ENCODE measurements at regions not wholly inside any gene's neighbourhood (a gene's known extent, or its start where the extent isn't known, plus 50 kb on each side); places are given as distances from the start of the nearest gene placed in this dataset.

- peaks cover 8% of the 10 kb centered on the region for H3K4me1 ChIP-seq (ENCODE audit: insufficient read depth, low read length)
- peaks cover 0 to 12% (median 0%) of the 10 kb centered on the region in 3 donors for H3K36me3 Mint-ChIP-seq
- H3K27ac ChIP-seq (ENCODE audit: low read depth, low read length), result no peak overlapping the region
- H3K4me3 ChIP-seq (ENCODE audit: low read length), result no peak overlapping the region
- H3K4me3 Mint-ChIP-seq, result no peak overlapping the region
- CTCF ChIA-PET, result no interaction called here
- peaks cover 5 to 23% (median 13%) of the 10 kb centered on the region in 3 donors for H3K4me1 Mint-ChIP-seq
- H3K27me3 Mint-ChIP-seq, result peaks cover 0 to 1% of the 10 kb centered on the region in 2 donors
- no peaks in the 10 kb centered on the region for H3K36me3 ChIP-seq (ENCODE audit: insufficient read depth, low read length)
- H3K9me3 Mint-ChIP-seq, result peaks cover 0 to 5% (median 0%) of the 10 kb centered on the region in 5 donors
- POLR2A ChIA-PET, result no interaction called here
- no peaks in the 10 kb centered on the region for H3K9me3 ChIP-seq (ENCODE audit: low read length)
- no peaks in the 10 kb centered on the region for H3K27me3 ChIP-seq (ENCODE audit: insufficient read depth, low read length, poor library complexity, severe bottlenecking)
- H3K27ac Mint-ChIP-seq, result peak overlapping the region in 1 of 8 donors; percentile 17
- DNase-seq, result no peak
Measured at GRCh38 chr3:177484926-177485325, 287.6 kb upstream of the TBL1XR1 start.

- H3K36me3 Mint-ChIP-seq, result peaks cover 0 to 12% (median 0%) of the 10 kb centered on the region in 3 donors
- Histone ChIP-seq H3K4me3 (ENCODE audit: low read length) (no peak overlapping the region), H3K4me1 (ENCODE audit: insufficient read depth, low read length) (peaks cover 8% of the 10 kb centered on the region), H3K36me3 (ENCODE audit: insufficient read depth, low read length) (no peaks in the 10 kb centered on the region), H3K27ac (ENCODE audit: low read depth, low read length) (no peak overlapping the region), H3K9me3 (ENCODE audit: low read length) (no peaks in the 10 kb centered on the region), H3K27me3 (ENCODE audit: insufficient read depth, low read length, poor library complexity, severe bottlenecking) (no peaks in the 10 kb centered on the region)
- no peak overlapping the region for H3K4me3 Mint-ChIP-seq
- H3K4me1 Mint-ChIP-seq, result peaks cover 5 to 23% (median 13%) of the 10 kb centered on the region in 3 donors
- peaks cover 0 to 1% of the 10 kb centered on the region in 2 donors for H3K27me3 Mint-ChIP-seq
- DNase-seq, result no peak
- H3K27ac Mint-ChIP-seq, result no peak overlapping the region
- ChIA-PET CTCF (no interaction called here), POLR2A (no interaction called here)
- peaks cover 0 to 5% (median 0%) of the 10 kb centered on the region in 5 donors for H3K9me3 Mint-ChIP-seq
Measured at GRCh38 chr3:177487635-177488186, 290.4 kb upstream of the TBL1XR1 start.

- Mint-ChIP-seq H3K27me3 (peaks cover 0 to 1% of the 10 kb centered on the region in 2 donors), H3K36me3 (peaks cover 0 to 12% (median 0%) of the 10 kb centered on the region in 3 donors), H3K4me3 (no peak overlapping the region), H3K27ac (peak overlapping the region in 1 of 8 donors; percentile 74), H3K9me3 (peaks cover 0 to 5% (median 0%) of the 10 kb centered on the region in 5 donors), H3K4me1 (peaks cover 5 to 23% (median 13%) of the 10 kb centered on the region in 3 donors)
- ChIA-PET CTCF (no interaction called here), POLR2A (no interaction called here)
- Histone ChIP-seq H3K4me3 (ENCODE audit: low read length) (no peak overlapping the region), H3K27me3 (ENCODE audit: insufficient read depth, low read length, poor library complexity, severe bottlenecking) (no peaks in the 10 kb centered on the region), H3K27ac (ENCODE audit: low read depth, low read length) (no peak overlapping the region), H3K36me3 (ENCODE audit: insufficient read depth, low read length) (no peaks in the 10 kb centered on the region), H3K9me3 (ENCODE audit: low read length) (no peaks in the 10 kb centered on the region), H3K4me1 (ENCODE audit: insufficient read depth, low read length) (peaks cover 8% of the 10 kb centered on the region)
- no peak for DNase-seq
Measured at GRCh38 chr3:177488740-177489139, 291.5 kb upstream of the TBL1XR1 start.

GRCh38 chr3:177490626-177491025 is 293.3 kb upstream of the TBL1XR1 start:
- Histone ChIP-seq H3K27ac (ENCODE audit: low read depth, low read length) (no peak overlapping the region), H3K9me3 (ENCODE audit: low read length) (no peaks in the 10 kb centered on the region), H3K4me3 (ENCODE audit: low read length) (no peak overlapping the region), H3K27me3 (ENCODE audit: insufficient read depth, low read length, poor library complexity, severe bottlenecking) (no peaks in the 10 kb centered on the region), H3K36me3 (ENCODE audit: insufficient read depth, low read length) (no peaks in the 10 kb centered on the region), H3K4me1 (ENCODE audit: insufficient read depth, low read length) (peaks cover 8% of the 10 kb centered on the region)
- Mint-ChIP-seq H3K4me1 (peaks cover 5 to 18% (median 13%) of the 10 kb centered on the region in 3 donors), H3K4me3 (no peak overlapping the region), H3K36me3 (peaks cover 0 to 13% (median 0%) of the 10 kb centered on the region in 3 donors), H3K27me3 (peaks cover 0 to 1% of the 10 kb centered on the region in 2 donors), H3K9me3 (no peaks in the 10 kb centered on the region), H3K27ac (no peak overlapping the region)
- CTCF ChIA-PET, result no interaction called here
- POLR2A ChIA-PET, result no interaction called here
- no peak for DNase-seq

GRCh38 chr3:177491296-177492032 is 294.2 kb upstream of the TBL1XR1 start:
- H3K4me1 ChIP-seq (ENCODE audit: insufficient read depth, low read length), result peaks cover 8% of the 10 kb centered on the region
- no peak for DNase-seq
- no peak overlapping the region for H3K27ac ChIP-seq (ENCODE audit: low read depth, low read length)
- peak overlapping the region in 1 of 7 donors; percentile 9 for H3K4me3 Mint-ChIP-seq
- H3K27me3 Mint-ChIP-seq, result peaks cover 0 to 1% of the 10 kb centered on the region in 2 donors
- peaks cover 5 to 14% (median 10%) of the 10 kb centered on the region in 3 donors for H3K4me1 Mint-ChIP-seq
- no peak overlapping the region for H3K27ac Mint-ChIP-seq
- H3K27me3 ChIP-seq (ENCODE audit: insufficient read depth, low read length, poor library complexity, severe bottlenecking), result no peaks in the 10 kb centered on the region
- H3K4me3 ChIP-seq (ENCODE audit: low read length), result no peak overlapping the region
- H3K9me3 ChIP-seq (ENCODE audit: low read length), result no peaks in the 10 kb centered on the region
- H3K36me3 ChIP-seq (ENCODE audit: insufficient read depth, low read length), result no peaks in the 10 kb centered on the region
- ChIA-PET POLR2A (no interaction called here), CTCF (no interaction called here)
- peaks cover 0 to 7% (median 0%) of the 10 kb centered on the region in 3 donors for H3K36me3 Mint-ChIP-seq
- no peaks in the 10 kb centered on the region for H3K9me3 Mint-ChIP-seq

GRCh38 chr3:177493091-177493490 is 295.8 kb upstream of the TBL1XR1 start:
- H3K4me3 Mint-ChIP-seq, result no peak overlapping the region
- no peaks in the 10 kb centered on the region for H3K27me3 ChIP-seq (ENCODE audit: insufficient read depth, low read length, poor library complexity, severe bottlenecking)

GRCh38 chr3:177494216-177494615 is 296.9 kb upstream of the TBL1XR1 start:
- CTCF ChIA-PET, result no interaction called here
- peaks cover 0 to 7% (median 0%) of the 10 kb centered on the region in 3 donors for H3K36me3 Mint-ChIP-seq
- POLR2A ChIA-PET, result no interaction called here

More at GRCh38 chr3:177493091-177493490, 295.8 kb upstream of the TBL1XR1 start:
- DNase-seq, result no peak
- no peaks in the 10 kb centered on the region for H3K36me3 ChIP-seq (ENCODE audit: insufficient read depth, low read length)
- CTCF ChIA-PET, result no interaction called here
- peaks cover 0 to 1% of the 10 kb centered on the region in 2 donors for H3K27me3 Mint-ChIP-seq
- POLR2A ChIA-PET, result no interaction called here
- H3K36me3 Mint-ChIP-seq, result peaks cover 0 to 7% (median 0%) of the 10 kb centered on the region in 3 donors
- H3K27ac ChIP-seq (ENCODE audit: low read depth, low read length), result no peak overlapping the region
- no peak overlapping the region for H3K4me3 ChIP-seq (ENCODE audit: low read length)
- peaks cover 5 to 13% (median 8%) of the 10 kb centered on the region in 3 donors for H3K4me1 Mint-ChIP-seq
- no peaks in the 10 kb centered on the region for H3K9me3 Mint-ChIP-seq
- H3K27ac Mint-ChIP-seq, result no peak overlapping the region
- H3K4me1 ChIP-seq (ENCODE audit: insufficient read depth, low read length), result peaks cover 8% of the 10 kb centered on the region
- H3K9me3 ChIP-seq (ENCODE audit: low read length), result no peaks in the 10 kb centered on the region

GRCh38 chr3:177495566-177495965 is 298.3 kb upstream of the TBL1XR1 start:
- H3K4me1 Mint-ChIP-seq, result no peaks in the 10 kb centered on the region
- Histone ChIP-seq H3K4me3 (ENCODE audit: low read length) (no peak overlapping the region), H3K27me3 (ENCODE audit: insufficient read depth, low read length, poor library complexity, severe bottlenecking) (no peaks in the 10 kb centered on the region), H3K9me3 (ENCODE audit: low read length) (no peaks in the 10 kb centered on the region), H3K4me1 (ENCODE audit: insufficient read depth, low read length) (no peaks in the 10 kb centered on the region), H3K27ac (ENCODE audit: low read depth, low read length) (no peak overlapping the region), H3K36me3 (ENCODE audit: insufficient read depth, low read length) (no peaks in the 10 kb centered on the region)
- H3K27me3 Mint-ChIP-seq, result no peaks in the 10 kb centered on the region
- no peak overlapping the region for H3K4me3 Mint-ChIP-seq
- H3K27ac Mint-ChIP-seq, result no peak overlapping the region
- POLR2A ChIA-PET, result no interaction called here
- no peaks in the 10 kb centered on the region for H3K9me3 Mint-ChIP-seq
- DNase-seq, result no peak
- H3K36me3 Mint-ChIP-seq, result peaks cover 0 to 11% (median 0%) of the 10 kb centered on the region in 3 donors
- CTCF ChIA-PET, result no interaction called here

More at GRCh38 chr3:177494216-177494615, 296.9 kb upstream of the TBL1XR1 start:
- Mint-ChIP-seq H3K9me3 (no peaks in the 10 kb centered on the region), H3K27me3 (no peaks in the 10 kb centered on the region), H3K27ac (no peak overlapping the region), H3K4me1 (peaks cover under 1 to 2% (median under 1%) of the 10 kb centered on the region in 3 donors), H3K4me3 (no peak overlapping the region)
- no peak overlapping the region for H3K4me3 ChIP-seq (ENCODE audit: low read length)
- H3K36me3 ChIP-seq (ENCODE audit: insufficient read depth, low read length), result no peaks in the 10 kb centered on the region
- DNase-seq, result no peak
- H3K4me1 ChIP-seq (ENCODE audit: insufficient read depth, low read length), result peaks cover 2% of the 10 kb centered on the region
- no peaks in the 10 kb centered on the region for H3K9me3 ChIP-seq (ENCODE audit: low read length)
- no peak overlapping the region for H3K27ac ChIP-seq (ENCODE audit: low read depth, low read length)
- no peaks in the 10 kb centered on the region for H3K27me3 ChIP-seq (ENCODE audit: insufficient read depth, low read length, poor library complexity, severe bottlenecking)

Measured in CD8-positive, alpha-beta memory T cell (primary cell).